ACC112 (cell line): ENCODE measurements at regions not wholly inside any gene's neighbourhood (a gene's known extent, or its start where the extent isn't known, plus 50 kb on each side); places are given as distances from the start of the nearest gene placed in this dataset.

Source experiments
- H2AFZ ChIP-seq: fragments of 200-600 bp; sonication (generic); one replicate; pipeline ENCODE4 v1.6.0; 2017; ENCODE audit warnings: antibody characterized with exemption, low read length; ENCODE audit not compliant: unreplicated experiment
- H3K27ac ChIP-seq: fragments of 200-600 bp; sonication (generic); 2 replicates; pipeline ENCODE4 v1.5.1; 2014; ENCODE audit warnings: low read depth, mild to moderate bottlenecking, antibody characterized with exemption, low read length, moderate library complexity
- H3K27me3 ChIP-seq: fragments of 200-600 bp; sonication (generic); 2 replicates; pipeline ENCODE4 v1.6.1; 2014; ENCODE audit warnings: mild to moderate bottlenecking, antibody characterized with exemption, low read length, moderate library complexity, mixed read lengths; ENCODE audit not compliant: insufficient read depth
- H3K36me3 ChIP-seq: fragments of 200-600 bp; sonication (generic); 2 replicates; pipeline ENCODE4 v1.6.1; 2016; ENCODE audit warnings: mild to moderate bottlenecking, antibody characterized with exemption, low read length, moderate library complexity, mixed read lengths; ENCODE audit not compliant: insufficient read depth
- H3K4me1 ChIP-seq: fragments of 200-600 bp; sonication (generic); one replicate; pipeline ENCODE4 v1.6.1; 2016; ENCODE audit warnings: low read length, mixed read lengths; ENCODE audit not compliant: insufficient read depth, unreplicated experiment, control insufficient read depth
- H3K4me3 ChIP-seq: fragments of 200-600 bp; sonication (generic); 2 replicates; pipeline ENCODE4 v1.5.1; 2014; ENCODE audit warnings: mild to moderate bottlenecking, low read depth, low read length
- H3K79me2 ChIP-seq: fragments of 200-600 bp; sonication (generic); one replicate; pipeline ENCODE4 v1.6.0; 2016; ENCODE audit warnings: low read length; ENCODE audit not compliant: control insufficient read depth, unreplicated experiment, insufficient read depth

GRCh38 chr9:28082671-28083070 is 509.4 kb upstream of the C9orf72 start:
- H3K79me2 ChIP-seq, result no peaks in the 10 kb centered on the region
- H3K27me3 ChIP-seq, result no peaks in the 10 kb centered on the region
- no peaks in the 10 kb centered on the region for H3K36me3 ChIP-seq
- H3K4me1 ChIP-seq, result no peaks in the 10 kb centered on the region
- H3K4me3 ChIP-seq, result no peak overlapping the region
- no peak overlapping the region for H2AFZ ChIP-seq
- no peak overlapping the region for H3K27ac ChIP-seq

- no peak overlapping the region for H3K27ac ChIP-seq
These were observed 513.6 kb upstream of the C9orf72 start for GRCh38 chr9:28086881-28087280.

GRCh38 chr9:28092981-28093936 is 520.0 kb upstream of the C9orf72 start:
- Histone ChIP-seq H3K36me3 (no peaks in the 10 kb centered on the region), H3K4me3 (no peak overlapping the region), H3K27me3 (no peaks in the 10 kb centered on the region), H3K4me1 (no peaks in the 10 kb centered on the region), H2AFZ (no peak overlapping the region), H3K79me2 (no peaks in the 10 kb centered on the region), H3K27ac (no peak overlapping the region)

More at GRCh38 chr9:28086881-28087280, 513.6 kb upstream of the C9orf72 start:
- Histone ChIP-seq H3K79me2 (no peaks in the 10 kb centered on the region), H3K36me3 (no peaks in the 10 kb centered on the region), H3K27me3 (no peaks in the 10 kb centered on the region), H3K4me3 (no peak overlapping the region), H2AFZ (no peak overlapping the region), H3K4me1 (no peaks in the 10 kb centered on the region)

- Histone ChIP-seq H3K27ac (no peak overlapping the region), H3K4me3 (no peak overlapping the region), H2AFZ (no peak overlapping the region), H3K27me3 (no peaks in the 10 kb centered on the region), H3K79me2 (no peaks in the 10 kb centered on the region), H3K36me3 (no peaks in the 10 kb centered on the region), H3K4me1 (no peaks in the 10 kb centered on the region)
These were observed 528.2 kb upstream of the C9orf72 start for GRCh38 chr9:28101509-28101908.

- no peaks in the 10 kb centered on the region for H3K79me2 ChIP-seq
- H3K36me3 ChIP-seq, result no peaks in the 10 kb centered on the region
- no peaks in the 10 kb centered on the region for H3K27me3 ChIP-seq
- H2AFZ ChIP-seq, result no peak overlapping the region
- no peak overlapping the region for H3K27ac ChIP-seq
- H3K4me1 ChIP-seq, result no peaks in the 10 kb centered on the region
- H3K4me3 ChIP-seq, result no peak overlapping the region
These were observed 531.7 kb upstream of the C9orf72 start for GRCh38 chr9:28105001-28105400.

GRCh38 chr9:28120184-28120583 is 546.9 kb upstream of the C9orf72 start:
- Histone ChIP-seq H3K27me3 (no peaks in the 10 kb centered on the region), H3K36me3 (no peaks in the 10 kb centered on the region), H3K79me2 (no peaks in the 10 kb centered on the region), H3K27ac (no peak overlapping the region), H3K4me1 (no peaks in the 10 kb centered on the region), H3K4me3 (no peak overlapping the region), H2AFZ (no peak overlapping the region)

GRCh38 chr9:28120626-28121025 is 547.3 kb upstream of the C9orf72 start:
- no peaks in the 10 kb centered on the region for H3K4me1 ChIP-seq
- no peaks in the 10 kb centered on the region for H3K79me2 ChIP-seq
- no peaks in the 10 kb centered on the region for H3K36me3 ChIP-seq
- H3K27ac ChIP-seq, result no peak overlapping the region
- H3K4me3 ChIP-seq, result no peak overlapping the region
- H3K27me3 ChIP-seq, result no peaks in the 10 kb centered on the region
- H2AFZ ChIP-seq, result no peak overlapping the region

- no peak overlapping the region for H3K4me3 ChIP-seq
- no peaks in the 10 kb centered on the region for H3K36me3 ChIP-seq
- H3K79me2 ChIP-seq, result no peaks in the 10 kb centered on the region
- H3K4me1 ChIP-seq, result no peaks in the 10 kb centered on the region
- H2AFZ ChIP-seq, result no peak overlapping the region
- H3K27ac ChIP-seq, result no peak overlapping the region
- H3K27me3 ChIP-seq, result no peaks in the 10 kb centered on the region
These were observed 548.1 kb upstream of the C9orf72 start for GRCh38 chr9:28121366-28121765.

- Histone ChIP-seq H3K36me3 (no peaks in the 10 kb centered on the region), H3K27me3 (no peaks in the 10 kb centered on the region), H3K4me3 (no peak overlapping the region), H3K79me2 (no peaks in the 10 kb centered on the region), H3K4me1 (no peaks in the 10 kb centered on the region), H2AFZ (no peak overlapping the region), H3K27ac (no peak overlapping the region)
These were observed 551.6 kb upstream of the C9orf72 start for GRCh38 chr9:28124917-28125316.

- Histone ChIP-seq H3K36me3 (no peaks in the 10 kb centered on the region), H3K4me3 (no peak overlapping the region), H3K4me1 (no peaks in the 10 kb centered on the region), H3K79me2 (no peaks in the 10 kb centered on the region), H3K27me3 (no peaks in the 10 kb centered on the region), H3K27ac (no peak overlapping the region), H2AFZ (no peak overlapping the region)
These were observed 553.8 kb upstream of the C9orf72 start for GRCh38 chr9:28127101-28127500.

GRCh38 chr9:28134446-28134976 is 561.2 kb upstream of the C9orf72 start:
- Histone ChIP-seq H2AFZ (no peak overlapping the region), H3K4me3 (no peak overlapping the region), H3K27me3 (no peaks in the 10 kb centered on the region), H3K79me2 (no peaks in the 10 kb centered on the region), H3K4me1 (no peaks in the 10 kb centered on the region), H3K36me3 (no peaks in the 10 kb centered on the region), H3K27ac (no peak overlapping the region)
